GM12872 (cell line): ENCODE measurements at regions not wholly inside any gene's neighbourhood (a gene's known extent, or its start where the extent isn't known, plus 50 kb on each side); places are given as distances from the start of the nearest gene placed in this dataset.

Source experiments
- CTCF ChIP-seq: IDR thresholded peaks from 3 replicates; pipeline ENCODE4 v1.5.1; 2011; ENCODE audit warnings: low read depth, mild to moderate bottlenecking, low read length, moderate library complexity; ENCODE audit not compliant: insufficient read depth

GRCh38 chr10:6920072-6921019, 340.3 kb upstream of the PRKCQ start:
- peak; percentile 91 for TF ChIP-seq CTCF

GRCh38 chr10:6919077-6919476, 339.0 kb upstream of the PRKCQ start:
- no peak for TF ChIP-seq CTCF

DNA sequence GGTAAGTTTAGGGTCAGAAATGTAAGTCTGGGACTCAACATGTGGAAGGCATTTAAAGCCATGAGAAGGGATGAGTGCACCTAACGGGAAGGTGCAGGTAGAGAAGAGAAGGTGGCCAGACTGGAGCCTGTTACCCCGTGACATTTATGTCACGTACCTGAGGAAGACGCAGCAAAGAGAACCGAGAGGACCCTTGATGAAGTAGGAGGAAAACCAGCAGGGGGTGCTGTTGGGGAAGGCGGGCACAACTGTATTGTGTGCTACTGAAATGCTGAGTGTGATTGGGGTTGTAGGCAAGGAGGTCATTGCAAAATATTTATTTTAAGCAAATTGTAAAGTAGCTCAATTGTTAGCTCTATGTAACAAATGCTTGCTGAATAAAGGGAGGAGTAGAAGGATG, 338.2 kb upstream of the PRKCQ start:
- peak; percentile 74 for TF ChIP-seq CTCF

- TF ChIP-seq CTCF, result no peak
Measured at GRCh38 chr10:6917125-6917524, 337.0 kb upstream of the PRKCQ start.

GRCh38 chr10:6916601-6917000, 336.5 kb upstream of the PRKCQ start:
- TF ChIP-seq CTCF, result no peak

- no peak for TF ChIP-seq CTCF
Measured at GRCh38 chr10:6915307-6915706, 335.2 kb upstream of the PRKCQ start.

DNA sequence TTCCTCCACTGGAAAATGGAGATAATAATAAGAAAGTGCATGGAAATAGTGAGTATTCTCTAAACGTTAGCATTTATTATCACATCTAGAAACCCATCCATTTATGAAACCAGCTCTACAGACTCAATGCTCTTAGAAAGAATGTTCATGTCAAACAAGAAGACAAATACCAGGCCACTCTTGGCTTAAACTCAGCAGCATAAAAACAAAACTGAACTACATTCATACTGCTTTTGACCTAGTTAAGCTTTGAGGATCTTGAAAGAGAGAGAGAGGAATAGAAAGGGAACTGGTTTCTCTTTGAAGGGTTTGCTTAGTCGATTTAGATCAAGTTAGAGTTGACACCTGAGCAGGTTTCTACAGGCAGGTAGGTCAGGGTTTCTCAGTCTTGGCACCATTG, 332.9 kb upstream of the PRKCQ start:
- no peak for TF ChIP-seq CTCF
